Activated CD4-positive, alpha-beta T cell treated with anti-CD3 and anti-CD28 coated beads, Interleukin-2, amount 10 ng/mL, durations not matched to agents 24 days and 14 days (primary cell): ENCODE measurements at regions not wholly inside any gene's neighbourhood (a gene's known extent, or its start where the extent isn't known, plus 50 kb on each side); places are given as distances from the start of the nearest gene placed in this dataset.
"Not testable (repeated sequence)": the region's sequence is repeated elsewhere in the genome, so short reads cannot be mapped to it uniquely, and the experiment has no call there.

ENCODE experiments used
- DNase-seq: peaks from one replicate; pipeline ENCODE4 v3.0.0; 2022
- H3K27ac Mint-ChIP-seq: one replicate; pipeline ENCODE4 v1.8.0; 2022; ENCODE audit warnings: mild to moderate bottlenecking, mixed read lengths
- H3K27me3 Mint-ChIP-seq: one replicate; pipeline ENCODE4 v1.8.0; 2022; ENCODE audit warnings: mixed read lengths
- H3K36me3 Mint-ChIP-seq: one replicate; pipeline ENCODE4 v1.8.0; 2022; ENCODE audit warnings: low read depth, mild to moderate bottlenecking, mixed read lengths
- H3K4me1 Mint-ChIP-seq: one replicate; pipeline ENCODE4 v1.8.0; 2021; ENCODE audit warnings: mixed read lengths
- H3K4me3 Mint-ChIP-seq: one replicate; pipeline ENCODE4 v1.8.0; 2022; ENCODE audit warnings: mild to moderate bottlenecking, moderate library complexity, mixed read lengths
- H3K9me3 Mint-ChIP-seq: one replicate; pipeline ENCODE4 v1.8.0; 2021; ENCODE audit warnings: mixed read lengths
- intact Hi-C: fragments of 100-400 bp; cut with micrococcal nuclease; formaldehyde crosslinking; loops from one replicate; pipeline ENCODE4 v1.15.1; 2023

DNA sequence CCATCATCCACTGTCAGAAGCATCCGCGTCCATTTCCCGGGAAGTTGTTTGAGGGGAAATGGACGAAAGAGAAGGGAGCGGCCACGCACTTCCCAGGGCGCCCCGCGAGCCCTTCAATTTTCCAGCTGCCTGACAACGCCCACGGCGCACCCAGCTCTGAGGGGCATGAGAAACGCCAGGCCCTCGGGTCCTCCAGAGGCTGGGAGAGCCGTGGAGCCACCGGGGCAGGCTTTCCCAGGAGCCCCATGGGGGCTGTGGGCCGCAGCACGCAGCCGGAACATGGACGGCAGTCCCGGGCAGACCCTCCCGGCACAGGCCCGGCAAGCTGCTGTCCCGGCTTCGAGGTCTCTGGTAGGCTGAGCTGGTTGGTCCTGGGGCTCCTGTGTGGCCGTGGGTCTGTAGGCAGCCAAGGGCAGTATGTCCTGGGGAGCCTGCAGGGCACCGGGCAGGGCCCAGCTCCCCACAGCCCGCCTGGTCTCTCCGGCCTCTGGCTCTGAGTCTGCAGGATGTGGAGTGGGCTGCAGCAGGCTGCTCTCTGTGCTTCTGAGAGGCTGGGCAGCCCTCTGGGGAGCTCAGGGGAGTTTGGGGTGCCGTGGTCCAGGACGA is 115.2 kb downstream of the FAM53A start:
- peaks cover 2% of the 10 kb centered on the region for H3K4me1 Mint-ChIP-seq
- H3K4me3 Mint-ChIP-seq = no peak overlapping the region
- H3K9me3 Mint-ChIP-seq = no peaks in the 10 kb centered on the region
- no peaks in the 10 kb centered on the region for H3K36me3 Mint-ChIP-seq
- no peaks in the 10 kb centered on the region for H3K27me3 Mint-ChIP-seq
- no peak for DNase-seq
- intact Hi-C loops = no loop called here
- H3K27ac Mint-ChIP-seq = no peak overlapping the region

DNA sequence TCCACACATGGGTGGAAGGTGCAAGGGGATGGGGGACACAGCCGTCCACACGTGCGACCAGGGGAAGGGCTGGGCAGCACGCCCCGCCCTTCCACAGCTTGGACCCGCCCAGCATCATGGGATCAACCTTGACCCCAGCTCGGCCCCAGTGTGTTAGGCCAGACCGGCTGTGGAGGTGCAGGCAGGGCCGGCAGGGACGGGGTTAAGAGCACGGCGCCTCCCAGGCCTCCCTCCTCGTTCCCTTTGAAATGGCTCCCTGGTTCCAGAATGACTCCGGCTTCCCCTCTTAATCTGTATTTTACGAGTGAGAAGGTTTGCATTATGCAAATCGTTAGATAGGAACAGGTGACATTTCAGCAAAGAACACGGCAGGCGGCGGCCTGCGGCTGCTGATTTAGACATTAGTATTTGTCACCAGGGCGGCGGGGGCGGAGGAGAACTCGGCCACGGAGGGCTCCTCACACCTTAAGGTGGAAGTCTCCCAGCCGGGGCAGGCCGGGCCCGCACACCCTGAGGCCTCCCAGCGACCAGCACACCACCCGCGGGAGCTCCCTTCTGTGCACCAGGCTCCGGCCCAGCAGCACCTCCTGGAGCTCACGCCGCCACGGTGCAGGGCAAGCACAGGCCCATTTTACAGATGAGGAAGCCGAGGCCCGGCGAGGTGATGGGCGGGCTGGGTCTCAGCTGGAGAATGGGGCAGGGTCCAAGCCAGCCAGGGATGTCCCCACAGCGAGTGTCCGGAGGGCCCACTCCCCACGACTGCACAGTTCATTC is 116.1 kb downstream of the FAM53A start:
- intact Hi-C loops = no loop called here
- Mint-ChIP-seq H3K4me1 (peaks cover 2% of the 10 kb centered on the region), H3K27ac (no peak overlapping the region), H3K9me3 (no peaks in the 10 kb centered on the region), H3K27me3 (no peaks in the 10 kb centered on the region), H3K36me3 (no peaks in the 10 kb centered on the region), H3K4me3 (no peak overlapping the region)
- DNase-seq = no peak

DNA sequence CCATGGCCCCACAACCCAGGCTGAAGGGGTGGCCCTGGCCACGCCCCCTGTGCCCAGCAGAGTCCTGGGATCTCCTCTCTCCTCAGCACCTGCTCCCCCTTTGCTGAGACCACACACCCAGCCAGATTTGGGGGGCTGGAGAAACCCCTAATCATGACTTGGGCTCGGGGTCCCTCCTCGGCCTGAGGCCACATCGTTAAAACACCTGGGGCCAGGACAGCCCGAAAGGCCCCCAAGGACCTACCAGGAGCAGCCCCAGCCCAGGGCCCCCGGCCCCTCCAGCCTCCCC is 116.7 kb downstream of the FAM53A start:
- intact Hi-C loops = no loop called here
- no peaks in the 10 kb centered on the region for H3K36me3 Mint-ChIP-seq
- H3K9me3 Mint-ChIP-seq = no peaks in the 10 kb centered on the region
- H3K27me3 Mint-ChIP-seq = no peaks in the 10 kb centered on the region
- DNase-seq = no peak
- no peak overlapping the region for H3K27ac Mint-ChIP-seq
- H3K4me1 Mint-ChIP-seq = peaks cover 2% of the 10 kb centered on the region
- no peak overlapping the region for H3K4me3 Mint-ChIP-seq

GRCh38 chr4:1566838-1567518 is 117.1 kb downstream of the FAM53A start:
- DNase-seq = no peak
- intact Hi-C loops = no loop called here
- no peaks in the 10 kb centered on the region for H3K36me3 Mint-ChIP-seq
- peaks cover 2% of the 10 kb centered on the region for H3K4me1 Mint-ChIP-seq
- no peak overlapping the region for H3K4me3 Mint-ChIP-seq
- H3K9me3 Mint-ChIP-seq = no peaks in the 10 kb centered on the region
- no peak overlapping the region for H3K27ac Mint-ChIP-seq
- H3K27me3 Mint-ChIP-seq = no peaks in the 10 kb centered on the region

- H3K9me3 Mint-ChIP-seq, H3K27ac Mint-ChIP-seq, H3K4me1 Mint-ChIP-seq, DNase-seq, H3K27me3 Mint-ChIP-seq, intact Hi-C loops, H3K4me3 Mint-ChIP-seq, H3K36me3 Mint-ChIP-seq: not testable (repeated sequence)
Observed at GRCh38 chr4:1566301-1566837, 117.7 kb downstream of the FAM53A start.

DNA sequence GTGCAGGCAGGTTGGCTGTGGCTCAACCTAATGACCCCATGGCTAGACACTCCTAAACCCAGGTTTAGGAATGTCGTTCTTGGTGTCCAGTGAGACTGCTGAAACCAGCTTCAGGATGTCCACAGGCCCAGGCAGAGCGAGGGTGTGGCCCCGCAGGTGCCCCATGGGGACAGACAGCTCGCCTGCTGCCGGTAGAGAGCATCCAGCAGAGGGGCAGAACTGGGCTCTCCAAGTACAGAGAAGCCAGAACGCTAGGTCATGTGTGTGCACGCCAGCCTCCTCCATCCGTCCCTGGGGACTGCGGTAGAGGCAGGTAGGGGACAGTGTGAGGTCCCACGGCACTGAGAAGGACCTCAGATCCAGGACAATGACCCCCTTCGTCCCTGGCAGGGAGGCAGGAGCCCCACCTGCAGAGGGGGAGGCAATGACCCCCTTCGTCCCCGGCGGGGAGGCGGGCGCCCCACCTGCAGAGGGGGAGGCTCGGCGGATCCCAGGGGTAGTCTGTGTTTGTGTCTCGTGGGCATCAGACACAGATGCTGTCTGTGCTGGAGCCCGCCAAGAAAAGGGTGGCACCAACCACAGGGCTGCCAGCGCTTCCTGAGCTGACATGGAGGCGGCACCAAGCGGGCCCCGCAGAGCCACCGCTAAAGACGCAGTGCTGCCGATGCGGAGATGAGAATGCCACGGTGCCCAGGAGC is 118.4 kb downstream of the FAM53A start:
- Mint-ChIP-seq H3K4me3 (no peak overlapping the region), H3K27ac (no peak overlapping the region)
- intact Hi-C loops = no loop called here

GRCh38 chr4:1564535-1565375 is 119.4 kb downstream of the FAM53A start:
- H3K27me3 Mint-ChIP-seq = no peaks in the 10 kb centered on the region
- H3K4me1 Mint-ChIP-seq = peaks cover 2% of the 10 kb centered on the region
- H3K36me3 Mint-ChIP-seq = no peaks in the 10 kb centered on the region
- intact Hi-C loops = no loop called here
- no peak overlapping the region for H3K27ac Mint-ChIP-seq
- H3K9me3 Mint-ChIP-seq = no peaks in the 10 kb centered on the region
- no peak overlapping the region for H3K4me3 Mint-ChIP-seq
- no peak for DNase-seq

More for the DNA sequence above, 118.4 kb downstream of the FAM53A start:
- no peak for DNase-seq
- H3K36me3 Mint-ChIP-seq = no peaks in the 10 kb centered on the region
- H3K27me3 Mint-ChIP-seq = no peaks in the 10 kb centered on the region
- H3K4me1 Mint-ChIP-seq = peaks cover 2% of the 10 kb centered on the region
- H3K9me3 Mint-ChIP-seq = no peaks in the 10 kb centered on the region

DNA sequence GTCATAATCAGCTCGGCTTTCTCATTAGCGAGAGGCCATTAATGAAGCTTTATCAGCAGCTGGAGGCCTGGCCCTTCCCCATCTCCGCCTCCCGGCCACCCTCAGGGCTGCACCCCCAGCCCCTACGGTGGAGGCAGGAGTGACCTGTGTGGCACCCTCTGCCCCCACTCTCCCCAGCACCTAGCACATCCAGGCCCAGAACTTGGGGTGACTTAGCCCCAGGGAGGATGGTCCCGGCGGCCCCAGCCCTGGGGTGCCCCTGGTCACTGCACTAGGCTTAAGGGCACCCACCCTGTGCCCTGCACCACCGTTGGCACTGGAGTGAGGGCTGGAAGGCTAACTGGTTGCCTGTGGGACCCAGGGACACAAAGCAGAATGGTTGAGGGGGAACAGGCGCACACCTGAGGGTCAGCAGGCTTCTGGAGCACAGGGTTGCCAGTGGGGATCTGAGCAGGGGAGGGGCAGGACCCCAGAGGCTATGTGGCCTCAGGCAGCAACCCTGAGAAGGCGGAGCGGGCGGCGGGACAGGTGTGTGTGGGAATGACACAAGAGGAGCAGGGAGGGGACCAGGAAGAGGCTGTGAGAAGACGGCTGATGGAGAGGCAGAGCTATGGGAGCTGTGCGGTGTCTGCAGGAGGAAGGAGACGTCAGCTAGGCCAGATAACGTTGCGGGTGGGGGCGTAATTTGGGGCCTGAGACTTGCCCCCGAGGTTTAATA is 120.2 kb downstream of the FAM53A start:
- Mint-ChIP-seq H3K27ac (no peak overlapping the region), H3K9me3 (no peaks in the 10 kb centered on the region), H3K4me3 (no peak overlapping the region), H3K36me3 (no peaks in the 10 kb centered on the region), H3K4me1 (peaks cover 2% of the 10 kb centered on the region), H3K27me3 (no peaks in the 10 kb centered on the region)
- DNase-seq = no peak
- intact Hi-C loops = no loop called here

- Mint-ChIP-seq H3K4me3 (no peak overlapping the region), H3K4me1 (peaks cover 2% of the 10 kb centered on the region), H3K9me3 (no peaks in the 10 kb centered on the region), H3K27ac (no peak overlapping the region), H3K27me3 (no peaks in the 10 kb centered on the region), H3K36me3 (no peaks in the 10 kb centered on the region)
- DNase-seq = no peak
- intact Hi-C loops = no loop called here
Observed at GRCh38 chr4:1563241-1563640, 120.9 kb downstream of the FAM53A start.

DNA sequence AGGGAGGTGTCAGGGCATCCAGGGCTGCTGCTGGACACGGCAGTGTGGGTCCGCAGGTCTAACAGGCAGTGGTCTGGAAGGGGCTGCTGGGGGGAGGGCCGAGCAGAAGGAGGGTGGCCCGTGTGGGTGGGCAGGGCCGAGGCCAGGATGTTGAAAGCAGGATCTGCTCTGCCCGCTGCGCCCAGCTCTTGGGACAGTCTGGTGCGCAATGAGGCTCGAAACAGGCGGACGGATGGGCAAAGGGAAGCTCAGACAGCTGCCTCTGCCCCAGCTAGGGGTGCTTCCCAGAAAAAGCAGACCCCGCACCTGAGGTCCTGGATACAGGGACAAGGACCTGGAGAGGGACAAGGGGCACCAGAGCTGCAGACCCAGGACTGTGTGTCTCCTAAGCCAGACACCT is 121.3 kb downstream of the FAM53A start:
- Mint-ChIP-seq H3K27ac (no peak overlapping the region), H3K9me3 (no peaks in the 10 kb centered on the region), H3K4me3 (no peak overlapping the region), H3K27me3 (no peaks in the 10 kb centered on the region), H3K4me1 (peaks cover 2% of the 10 kb centered on the region), H3K36me3 (no peaks in the 10 kb centered on the region)
- no peak for DNase-seq
- intact Hi-C loops = no loop called here

DNA sequence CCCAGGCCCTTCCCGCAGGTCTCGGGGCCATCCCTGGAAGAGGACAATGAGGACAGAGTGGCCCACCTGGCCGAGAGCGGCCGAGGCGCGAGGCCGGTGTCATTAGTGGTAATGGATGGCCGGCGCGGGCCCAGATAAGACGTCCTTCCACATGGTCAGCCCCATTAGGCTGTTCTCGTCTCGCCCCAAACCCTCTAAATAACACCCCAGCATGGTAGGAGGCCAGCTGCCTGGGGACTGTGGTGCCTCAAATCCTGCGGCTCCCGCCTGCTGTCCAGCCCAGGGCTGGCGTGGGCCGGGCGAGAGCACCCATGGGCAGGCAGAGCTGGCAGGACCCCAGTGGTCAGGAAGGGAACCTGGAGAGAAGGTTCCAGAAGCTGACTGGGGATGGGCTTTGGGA is 121.7 kb downstream of the FAM53A start:
- Mint-ChIP-seq H3K4me3 (no peak overlapping the region), H3K27me3 (no peaks in the 10 kb centered on the region), H3K36me3 (no peaks in the 10 kb centered on the region), H3K9me3 (no peaks in the 10 kb centered on the region), H3K27ac (no peak overlapping the region), H3K4me1 (peaks cover 2% of the 10 kb centered on the region)
- DNase-seq = no peak
- intact Hi-C loops = no loop called here

DNA sequence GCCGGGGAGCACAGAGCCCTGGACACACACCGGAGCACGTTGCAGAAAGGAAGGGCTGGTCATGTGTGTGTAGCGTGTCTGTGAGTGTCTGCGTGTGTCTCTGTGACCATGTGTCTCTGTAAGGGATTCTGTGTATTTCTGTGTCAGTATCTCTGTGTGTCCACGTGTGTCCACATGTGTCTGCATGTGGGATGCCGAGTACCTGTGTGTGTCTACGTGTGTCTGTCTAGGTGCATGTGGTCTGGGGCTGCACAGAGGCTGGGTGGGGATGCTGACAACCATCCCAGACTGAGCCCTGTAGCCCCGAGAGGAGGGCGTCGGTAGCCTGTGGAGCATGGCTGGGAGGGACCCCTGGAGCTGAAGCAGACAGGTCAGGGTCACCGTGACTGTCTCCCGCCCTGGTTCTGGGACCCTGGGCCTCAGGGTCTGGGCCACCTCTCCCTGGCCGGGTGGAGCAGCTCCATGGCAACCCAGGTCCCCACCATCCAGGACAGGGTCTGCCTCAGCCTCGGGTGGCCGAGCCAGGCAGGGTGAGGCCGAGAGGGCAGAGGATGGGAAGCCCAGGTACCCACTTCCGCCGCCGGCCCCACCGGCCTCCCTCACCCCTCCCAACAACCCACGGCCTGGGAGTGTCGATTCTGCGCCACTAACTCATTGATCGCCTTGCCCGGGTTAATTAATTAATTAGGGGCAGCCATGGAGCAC is 122.7 kb downstream of the FAM53A start:
- intact Hi-C loops = no loop called here
- H3K4me1 Mint-ChIP-seq = peaks cover 2% of the 10 kb centered on the region
- no peaks in the 10 kb centered on the region for H3K9me3 Mint-ChIP-seq
- H3K4me3 Mint-ChIP-seq = no peak overlapping the region
- no peaks in the 10 kb centered on the region for H3K36me3 Mint-ChIP-seq
- H3K27ac Mint-ChIP-seq = no peak overlapping the region
- no peak for DNase-seq
- peaks cover 4% of the 10 kb centered on the region for H3K27me3 Mint-ChIP-seq
